ENCODE measurements at regions not wholly inside any gene's neighbourhood (a gene's known extent, or its start where the extent isn't known, plus 50 kb on each side); places are given as distances from the start of the nearest gene placed in this dataset.

DNA sequence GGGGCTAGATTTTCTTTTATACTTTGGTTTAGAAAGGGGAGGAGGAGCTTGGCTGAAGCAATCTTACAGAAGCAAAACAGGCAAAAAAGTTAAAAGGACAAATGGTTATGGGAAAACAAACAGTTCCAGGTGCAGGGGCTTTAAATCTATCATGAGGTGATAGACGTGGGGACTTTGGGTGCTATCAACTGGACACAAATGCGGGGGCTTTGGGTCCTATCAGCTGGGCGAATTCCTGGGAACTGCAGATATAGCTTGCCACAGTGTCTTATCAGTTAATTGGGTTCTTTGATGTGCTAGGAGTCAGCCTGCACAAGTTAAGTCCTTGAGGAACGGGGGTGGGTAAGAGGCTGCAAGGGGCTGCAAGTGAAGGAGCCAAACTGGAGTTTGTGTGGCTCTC lies 260.6 kb downstream of the TUBA3C start:
- TF ChIP-seq CEBPB (IDR thresholded peaks at IDR 0.05; ENCODE audit: low read depth, low read length): no peak
- no peak for TF ChIP-seq CHD1 (IDR thresholded peaks at IDR 0.05; ENCODE audit: low read depth, low read length)
- no peak for TF ChIP-seq MAZ (IDR thresholded peaks at IDR 0.05; ENCODE audit: borderline replicate concordance, low read depth, low read length)
- TF ChIP-seq, protein P1, sequence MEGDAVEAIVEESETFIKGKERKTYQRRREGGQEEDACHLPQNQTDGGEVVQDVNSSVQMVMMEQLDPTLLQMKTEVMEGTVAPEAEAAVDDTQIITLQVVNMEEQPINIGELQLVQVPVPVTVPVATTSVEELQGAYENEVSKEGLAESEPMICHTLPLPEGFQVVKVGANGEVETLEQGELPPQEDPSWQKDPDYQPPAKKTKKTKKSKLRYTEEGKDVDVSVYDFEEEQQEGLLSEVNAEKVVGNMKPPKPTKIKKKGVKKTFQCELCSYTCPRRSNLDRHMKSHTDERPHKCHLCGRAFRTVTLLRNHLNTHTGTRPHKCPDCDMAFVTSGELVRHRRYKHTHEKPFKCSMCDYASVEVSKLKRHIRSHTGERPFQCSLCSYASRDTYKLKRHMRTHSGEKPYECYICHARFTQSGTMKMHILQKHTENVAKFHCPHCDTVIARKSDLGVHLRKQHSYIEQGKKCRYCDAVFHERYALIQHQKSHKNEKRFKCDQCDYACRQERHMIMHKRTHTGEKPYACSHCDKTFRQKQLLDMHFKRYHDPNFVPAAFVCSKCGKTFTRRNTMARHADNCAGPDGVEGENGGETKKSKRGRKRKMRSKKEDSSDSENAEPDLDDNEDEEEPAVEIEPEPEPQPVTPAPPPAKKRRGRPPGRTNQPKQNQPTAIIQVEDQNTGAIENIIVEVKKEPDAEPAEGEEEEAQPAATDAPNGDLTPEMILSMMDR (conservative IDR thresholded peaks at IDR 0.05; ENCODE audit: low read depth, low read length): no peak
- TF ChIP-seq POLR2A (IDR thresholded peaks at IDR 0.05; ENCODE audit: low read depth, low read length): no peak
- no peak for TF ChIP-seq BHLHE40 (IDR thresholded peaks at IDR 0.05; ENCODE audit: low read depth, low read length)
- TF ChIP-seq RCOR1 (IDR thresholded peaks at IDR 0.05; ENCODE audit: insufficient replicate concordance, low read length): no peak
- TF ChIP-seq MAFK (IDR thresholded peaks at IDR 0.05; ENCODE audit: low read depth, low read length): no peak
- no peak for TF ChIP-seq FOS (IDR thresholded peaks at IDR 0.05; ENCODE audit: low read depth, low read length)
- TF ChIP-seq SMC3 (IDR thresholded peaks at IDR 0.05; ENCODE audit: low read depth, low read length): no peak
